Keratinocyte (primary cell): ENCODE measurements at regions not wholly inside any gene's neighbourhood (a gene's known extent, or its start where the extent isn't known, plus 50 kb on each side); places are given as distances from the start of the nearest gene placed in this dataset.
"Not testable (repeated sequence)": the region's sequence is repeated elsewhere in the genome, so short reads cannot be mapped to it uniquely, and the experiment has no call there.

Source experiments
- DNase-seq: peaks from one replicate; pipeline ENCODE4 v3.0.0-alpha.2; 2011; ENCODE audit warnings: low read depth, missing footprints, low spot score
- FAIRE-seq: peaks from 2 replicates; lab custom pipeline; 2011; peaks lifted over from hg19 to GRCh38; lab: Jason Lieb, UNC
- H2AFZ ChIP-seq: 2 replicates; pipeline ENCODE4 v1.6.0; 2012; ENCODE audit warnings: low read length, control low read depth, inconsistent platforms; ENCODE audit not compliant: control insufficient read depth
- H3K27ac ChIP-seq: 2 replicates; pipeline ENCODE4 v1.5.1; 2011; ENCODE audit warnings: low read length; ENCODE audit not compliant: control insufficient read depth, insufficient read depth
- H3K27me3 ChIP-seq: 3 replicates; pipeline ENCODE4 v1.6.0; 2011; ENCODE audit warnings: low read length; ENCODE audit not compliant: control insufficient read depth, insufficient read depth; ENCODE audit errors: extremely low read depth
- H3K36me3 ChIP-seq, 2 experiments: 2 replicates in 1 of 2; 3 replicates in 1 of 2; pipeline ENCODE4 v1.5.1; 2011; ENCODE audit warnings: low read length in 2 of 2, mild to moderate bottlenecking in 1 of 2; ENCODE audit not compliant: control insufficient read depth in 2 of 2, insufficient read depth in 2 of 2; ENCODE audit errors: extremely low read depth in 1 of 2
- H3K4me1 ChIP-seq: 3 replicates; pipeline ENCODE4 v1.5.1; 2011; ENCODE audit warnings: low read length; ENCODE audit not compliant: control insufficient read depth, insufficient read depth; ENCODE audit errors: extremely low read depth
- H3K4me2 ChIP-seq: 3 replicates; pipeline ENCODE4 v1.6.0; 2011; ENCODE audit warnings: low read depth, low read length; ENCODE audit not compliant: control insufficient read depth, insufficient read depth; ENCODE audit errors: extremely low read depth
- H3K4me3 ChIP-seq, 3 experiments: fragments of 200-600 bp in 1 of 3; sonication (generic) in 1 of 3; 2 replicates in 2 of 3; 3 replicates in 1 of 3; pipeline ENCODE4 v1.5.1; 2011 to 2016; ENCODE audit warnings: low read length in 3 of 3, mild to moderate bottlenecking in 3 of 3, control low read depth in 2 of 3, inconsistent platforms in 1 of 3, low read depth in 1 of 3, mixed read lengths in 1 of 3, mixed run types in 1 of 3, moderate library complexity in 1 of 3; ENCODE audit not compliant: control insufficient read depth in 2 of 3, insufficient read depth in 2 of 3; ENCODE audit errors: extremely low read depth in 1 of 3
- H3K79me2 ChIP-seq: 2 replicates; pipeline ENCODE4 v1.6.0; 2012; ENCODE audit warnings: low read length; ENCODE audit not compliant: control insufficient read depth, insufficient read depth
- H3K9ac ChIP-seq: 3 replicates; pipeline ENCODE4 v1.6.0; 2011; ENCODE audit warnings: low read length; ENCODE audit not compliant: control insufficient read depth, insufficient read depth; ENCODE audit errors: extremely low read depth
- H3K9me1 ChIP-seq: 3 replicates; pipeline ENCODE4 v1.6.0; 2011; ENCODE audit warnings: low read length; ENCODE audit not compliant: control insufficient read depth, insufficient read depth; ENCODE audit errors: extremely low read depth
- H3K9me3 ChIP-seq: 2 replicates; pipeline ENCODE4 v1.5.1; 2012; ENCODE audit warnings: low read depth, low read length; ENCODE audit not compliant: control insufficient read depth
- H4K20me1 ChIP-seq: 3 replicates; pipeline ENCODE4 v1.6.0; 2011; ENCODE audit warnings: low read length; ENCODE audit not compliant: control insufficient read depth, insufficient read depth; ENCODE audit errors: extremely low read depth
- dilution Hi-C: fragments of 300-500 bp; cut with MboI; formaldehyde crosslinking; loops from one replicate; pipeline ENCODE4 v1.7.0; 2020; ENCODE audit warnings: low sequenced_read_pairs; ENCODE audit not compliant: extremely low pct_ligation_motif_present
- small RNA-seq, 3 experiments: library from RNA; depleted of rRNA; stranded (forward); fragments of <200 nt; gene quantifications; one replicate each; pipeline ENCODE3, GENCODE V24; 2012; ENCODE audit warnings: low read depth in 3 of 3, low replicate concordance in 1 of 3; ENCODE audit not compliant: insufficient read length in 3 of 3

DNA sequence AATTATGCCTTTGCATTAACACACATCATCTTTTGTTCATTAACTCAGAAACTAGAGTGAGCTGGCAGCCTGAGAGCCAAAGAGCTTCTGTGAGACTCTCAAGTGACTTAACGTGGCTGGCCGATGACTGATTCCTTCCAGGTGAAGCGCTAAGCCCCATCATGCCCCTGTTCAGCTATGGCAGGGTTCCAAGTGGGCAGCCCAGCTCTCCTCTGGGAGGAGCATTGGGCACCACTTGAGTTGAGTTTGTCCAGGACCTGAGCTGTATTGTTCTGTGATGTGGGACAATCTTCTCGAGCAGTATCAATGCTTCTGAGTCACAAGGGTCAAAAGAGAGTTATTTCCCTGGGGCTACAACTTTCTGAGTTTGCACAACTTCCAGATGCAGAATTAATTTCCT, 53.3 kb upstream of the DPP6 start:
- H3K36me3 ChIP-seq, H3K9me3 ChIP-seq, DNase-seq, H2AFZ ChIP-seq, H3K4me3 ChIP-seq, H3K4me2 ChIP-seq, H3K79me2 ChIP-seq, H3K9me1 ChIP-seq, H4K20me1 ChIP-seq, FAIRE-seq, H3K4me1 ChIP-seq, dilution Hi-C loops, H3K27me3 ChIP-seq, H3K9ac ChIP-seq, H3K27ac ChIP-seq: not testable (repeated sequence)

Small RNA genes lying in the stretch of these regions (small RNA-seq; reads per million reads assigned to genes)
- gene AC005588.1 (0 reads per million in 3 experiments), gene AC079809.1 (0 reads per million in 3 experiments)
